ENCODE measurements at regions not wholly inside any gene's neighbourhood (a gene's known extent, or its start where the extent isn't known, plus 50 kb on each side); places are given as distances from the start of the nearest gene placed in this dataset.

GRCh38 chr13:58592786-58593185 is 961.2 kb downstream of the PCDH17 start:
- H3K4me3 ChIP-seq, result no peak overlapping the region
- WGBS, 2 donors, result 68 to 83% methylated on average over 1 of the region's 1 CpG
- no peaks in the 10 kb centered on the region for H3K9me3 ChIP-seq
- no peaks in the 10 kb centered on the region for H3K36me3 ChIP-seq
- H3K27ac ChIP-seq, result no peak overlapping the region
- DNase-seq (ENCODE audit: low spot score in 2 of 2), result no peak
- TF ChIP-seq CTCF (IDR thresholded peaks at IDR 0.05) (no peak), EP300 (IDR thresholded peaks at IDR 0.05) (no peak), POLR2A (IDR thresholded peaks at IDR 0.05) (no peak)
- no peaks in the 10 kb centered on the region for H3K27me3 ChIP-seq
- H3K4me1 ChIP-seq, result no peaks in the 10 kb centered on the region

GRCh38 chr13:58594747-58595600 is 963.4 kb downstream of the PCDH17 start:
- H3K9me3 ChIP-seq, result no peaks in the 10 kb centered on the region
- DNase-seq (ENCODE audit: low spot score in 2 of 2), result no peak
- 59 to 61% methylated on average over 5 of the region's 5 CpGs for WGBS, 2 donors

GRCh38 chr13:58597552-58597951 is 966.0 kb downstream of the PCDH17 start:
- no peak overlapping the region for H3K27ac ChIP-seq
- no peaks in the 10 kb centered on the region for H3K36me3 ChIP-seq
- TF ChIP-seq CTCF (IDR thresholded peaks at IDR 0.05), result no peak
- no peak for TF ChIP-seq POLR2A (IDR thresholded peaks at IDR 0.05)
- no peak for TF ChIP-seq EP300 (IDR thresholded peaks at IDR 0.05)
- no peaks in the 10 kb centered on the region for H3K9me3 ChIP-seq
- DNase-seq (ENCODE audit: low spot score in 2 of 2), result no peak
- no peak overlapping the region for H3K4me3 ChIP-seq
- 93 to 95% methylated on average over 2 of the region's 2 CpGs for WGBS, 2 donors
- H3K27me3 ChIP-seq, result no peaks in the 10 kb centered on the region
- no peaks in the 10 kb centered on the region for H3K4me1 ChIP-seq

More at GRCh38 chr13:58594747-58595600, 963.4 kb downstream of the PCDH17 start:
- H3K4me3 ChIP-seq, result no peak overlapping the region
- H3K36me3 ChIP-seq, result no peaks in the 10 kb centered on the region
- H3K27ac ChIP-seq, result no peak overlapping the region
- no peaks in the 10 kb centered on the region for H3K27me3 ChIP-seq
- H3K4me1 ChIP-seq, result no peaks in the 10 kb centered on the region
- TF ChIP-seq POLR2A (IDR thresholded peaks at IDR 0.05) (no peak), EP300 (IDR thresholded peaks at IDR 0.05) (no peak), CTCF (IDR thresholded peaks at IDR 0.05) (no peak)

- 75% methylated on average over 2 of the region's 2 CpGs for WGBS, 2 donors
- H3K36me3 ChIP-seq, result no peaks in the 10 kb centered on the region
- H3K9me3 ChIP-seq, result no peaks in the 10 kb centered on the region
- no peak overlapping the region for H3K27ac ChIP-seq
- H3K4me3 ChIP-seq, result no peak overlapping the region
- DNase-seq (ENCODE audit: low spot score in 2 of 2), result no peak
- no peaks in the 10 kb centered on the region for H3K27me3 ChIP-seq
- no peak for TF ChIP-seq CTCF (IDR thresholded peaks at IDR 0.05)
- no peak for TF ChIP-seq POLR2A (IDR thresholded peaks at IDR 0.05)
- no peak for TF ChIP-seq EP300 (IDR thresholded peaks at IDR 0.05)
- no peaks in the 10 kb centered on the region for H3K4me1 ChIP-seq
Measured at GRCh38 chr13:58598241-58598640, 966.7 kb downstream of the PCDH17 start.

GRCh38 chr13:58611117-58611516 is 979.6 kb downstream of the PCDH17 start:
- Histone ChIP-seq H3K4me3 (no peak overlapping the region), H3K27me3 (no peaks in the 10 kb centered on the region), H3K36me3 (no peaks in the 10 kb centered on the region), H3K4me1 (no peaks in the 10 kb centered on the region), H3K27ac (no peak overlapping the region), H3K9me3 (no peaks in the 10 kb centered on the region)
- TF ChIP-seq EP300 (IDR thresholded peaks at IDR 0.05) (no peak), CTCF (IDR thresholded peaks at IDR 0.05) (no peak), POLR2A (IDR thresholded peaks at IDR 0.05) (no peak)
- no peak for DNase-seq (ENCODE audit: low spot score in 2 of 2)
- 95 to 97% methylated on average over 11 of the region's 11 CpGs for WGBS, 2 donors

Data from tibial nerve (tissue), 4 donors.